Panc1 (cell line): ENCODE measurements at regions not wholly inside any gene's neighbourhood (a gene's known extent, or its start where the extent isn't known, plus 50 kb on each side); places are given as distances from the start of the nearest gene placed in this dataset.

Source experiments
- SIN3A ChIP-seq: IDR thresholded peaks from 2 replicates; pipeline ENCODE4 v1.6.1; 2012; ENCODE audit warnings: low read depth, mild to moderate bottlenecking, low read length, moderate library complexity, borderline replicate concordance; ENCODE audit not compliant: insufficient read depth
- TCF7L2 ChIP-seq: IDR thresholded peaks from 2 replicates; pipeline ENCODE4 v1.6.1; 2011; ENCODE audit warnings: mild to moderate bottlenecking, low read depth, low read length, inconsistent platforms
- TF ChIP-seq, protein P1 (sequence below): fragments of 450-650 bp; IDR thresholded peaks from 2 replicates; pipeline ENCODE4 v1.5.1; 2017; ENCODE audit warnings: mild to moderate bottlenecking
- TF ChIP-seq, protein P2 (sequence below), 2 experiments: IDR thresholded peaks; 2 replicates each; pipeline ENCODE4 v1.6.1; 2011 to 2012; ENCODE audit warnings: low read depth in 2 of 2, control low read depth in 1 of 2, low read length in 1 of 2, mild to moderate bottlenecking in 1 of 2, moderate library complexity in 1 of 2; ENCODE audit not compliant: insufficient read depth in 1 of 2

GRCh38 chr5:29113516-29113915 lies 2075.1 kb upstream of the CDH9 start:
- TF ChIP-seq, protein P1, sequence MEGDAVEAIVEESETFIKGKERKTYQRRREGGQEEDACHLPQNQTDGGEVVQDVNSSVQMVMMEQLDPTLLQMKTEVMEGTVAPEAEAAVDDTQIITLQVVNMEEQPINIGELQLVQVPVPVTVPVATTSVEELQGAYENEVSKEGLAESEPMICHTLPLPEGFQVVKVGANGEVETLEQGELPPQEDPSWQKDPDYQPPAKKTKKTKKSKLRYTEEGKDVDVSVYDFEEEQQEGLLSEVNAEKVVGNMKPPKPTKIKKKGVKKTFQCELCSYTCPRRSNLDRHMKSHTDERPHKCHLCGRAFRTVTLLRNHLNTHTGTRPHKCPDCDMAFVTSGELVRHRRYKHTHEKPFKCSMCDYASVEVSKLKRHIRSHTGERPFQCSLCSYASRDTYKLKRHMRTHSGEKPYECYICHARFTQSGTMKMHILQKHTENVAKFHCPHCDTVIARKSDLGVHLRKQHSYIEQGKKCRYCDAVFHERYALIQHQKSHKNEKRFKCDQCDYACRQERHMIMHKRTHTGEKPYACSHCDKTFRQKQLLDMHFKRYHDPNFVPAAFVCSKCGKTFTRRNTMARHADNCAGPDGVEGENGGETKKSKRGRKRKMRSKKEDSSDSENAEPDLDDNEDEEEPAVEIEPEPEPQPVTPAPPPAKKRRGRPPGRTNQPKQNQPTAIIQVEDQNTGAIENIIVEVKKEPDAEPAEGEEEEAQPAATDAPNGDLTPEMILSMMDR = no peak
- TF ChIP-seq, protein P2, sequence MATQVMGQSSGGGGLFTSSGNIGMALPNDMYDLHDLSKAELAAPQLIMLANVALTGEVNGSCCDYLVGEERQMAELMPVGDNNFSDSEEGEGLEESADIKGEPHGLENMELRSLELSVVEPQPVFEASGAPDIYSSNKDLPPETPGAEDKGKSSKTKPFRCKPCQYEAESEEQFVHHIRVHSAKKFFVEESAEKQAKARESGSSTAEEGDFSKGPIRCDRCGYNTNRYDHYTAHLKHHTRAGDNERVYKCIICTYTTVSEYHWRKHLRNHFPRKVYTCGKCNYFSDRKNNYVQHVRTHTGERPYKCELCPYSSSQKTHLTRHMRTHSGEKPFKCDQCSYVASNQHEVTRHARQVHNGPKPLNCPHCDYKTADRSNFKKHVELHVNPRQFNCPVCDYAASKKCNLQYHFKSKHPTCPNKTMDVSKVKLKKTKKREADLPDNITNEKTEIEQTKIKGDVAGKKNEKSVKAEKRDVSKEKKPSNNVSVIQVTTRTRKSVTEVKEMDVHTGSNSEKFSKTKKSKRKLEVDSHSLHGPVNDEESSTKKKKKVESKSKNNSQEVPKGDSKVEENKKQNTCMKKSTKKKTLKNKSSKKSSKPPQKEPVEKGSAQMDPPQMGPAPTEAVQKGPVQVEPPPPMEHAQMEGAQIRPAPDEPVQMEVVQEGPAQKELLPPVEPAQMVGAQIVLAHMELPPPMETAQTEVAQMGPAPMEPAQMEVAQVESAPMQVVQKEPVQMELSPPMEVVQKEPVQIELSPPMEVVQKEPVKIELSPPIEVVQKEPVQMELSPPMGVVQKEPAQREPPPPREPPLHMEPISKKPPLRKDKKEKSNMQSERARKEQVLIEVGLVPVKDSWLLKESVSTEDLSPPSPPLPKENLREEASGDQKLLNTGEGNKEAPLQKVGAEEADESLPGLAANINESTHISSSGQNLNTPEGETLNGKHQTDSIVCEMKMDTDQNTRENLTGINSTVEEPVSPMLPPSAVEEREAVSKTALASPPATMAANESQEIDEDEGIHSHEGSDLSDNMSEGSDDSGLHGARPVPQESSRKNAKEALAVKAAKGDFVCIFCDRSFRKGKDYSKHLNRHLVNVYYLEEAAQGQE (IDR thresholded peaks at IDR 0.05; ENCODE audit: insufficient read depth in 1 of 2, low read depth in 2 of 2, low read length in 1 of 2) = no peak
- TF ChIP-seq TCF7L2 = no peak
- no peak for TF ChIP-seq SIN3A
